SK-N-SH (cell line): ENCODE measurements at regions not wholly inside any gene's neighbourhood (a gene's known extent, or its start where the extent isn't known, plus 50 kb on each side); places are given as distances from the start of the nearest gene placed in this dataset.

Experiments
- CHD2 ChIP-seq: fragments of 150-350 bp; IDR thresholded peaks from 2 replicates; pipeline ENCODE4 v1.6.1; 2018; ENCODE audit warnings: low read length; ENCODE audit not compliant: partially characterized antibody
- CTCF ChIP-seq: fragments of 200-600 bp; sonication (generic); IDR thresholded peaks from 2 replicates; pipeline ENCODE4 v1.6.1; 2017; ENCODE audit warnings: antibody characterized with exemption, mild to moderate bottlenecking, moderate library complexity
- ELF1 ChIP-seq: IDR thresholded peaks from 2 replicates; pipeline ENCODE4 v1.4.0; 2012
- JUND ChIP-seq: IDR thresholded peaks from 2 replicates; pipeline ENCODE4 v1.4.0; 2012
- MXI1 ChIP-seq: IDR thresholded peaks from 2 replicates; pipeline ENCODE4 v1.6.1; 2012; ENCODE audit warnings: mild to moderate bottlenecking, low read depth, low read length, improper control_type of control experiment
- POLR2AphosphoS5 ChIP-seq: IDR thresholded peaks from 2 replicates; pipeline ENCODE4 v1.6.1; 2012; ENCODE audit warnings: low read depth, low read length
- RCOR1 ChIP-seq: fragments of 150-350 bp; IDR thresholded peaks from 2 replicates; pipeline ENCODE4 v1.6.1; 2017; ENCODE audit warnings: antibody characterized with exemption, low read length
- RXRA ChIP-seq: IDR thresholded peaks from 2 replicates; pipeline ENCODE4 v1.4.0; 2012; ENCODE audit warnings: low read depth, mild to moderate bottlenecking, borderline replicate concordance
- TCF12 ChIP-seq: IDR thresholded peaks from 2 replicates; pipeline ENCODE4 v1.4.0; 2012
- YY1 ChIP-seq: IDR thresholded peaks from 2 replicates; pipeline ENCODE4 v1.4.0; 2012; ENCODE audit warnings: low read depth, mild to moderate bottlenecking
- ZBTB33 ChIP-seq: IDR thresholded peaks from 2 replicates; pipeline ENCODE4 v1.4.0; 2012; ENCODE audit warnings: low read depth, borderline replicate concordance

DNA sequence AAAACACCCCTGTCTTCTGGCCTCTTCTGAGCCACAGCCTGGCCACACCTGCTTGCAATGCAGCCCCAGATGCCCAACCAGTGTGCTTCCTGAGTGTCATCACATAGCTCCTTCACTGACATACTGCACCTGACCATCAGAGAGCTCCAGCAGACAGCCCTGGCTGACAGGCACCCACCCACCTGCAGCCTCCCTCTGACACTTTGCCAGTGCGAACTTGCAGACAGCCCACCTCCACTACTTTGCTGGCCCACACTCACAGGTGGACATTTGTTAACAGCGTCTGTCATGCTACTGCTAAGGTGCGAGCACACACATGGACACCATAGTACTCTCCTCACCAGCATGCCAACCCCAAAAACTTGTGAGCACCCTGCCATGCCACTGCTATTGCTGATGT lies 740.1 kb downstream of the DNAJB9 start:
- TF ChIP-seq CTCF, result no peak
- TF ChIP-seq ELF1, result no peak
- TF ChIP-seq JUND, result no peak
- no peak for TF ChIP-seq MXI1
- TF ChIP-seq RCOR1, result no peak
- TF ChIP-seq TCF12, result no peak
- no peak for TF ChIP-seq CHD2
- TF ChIP-seq YY1, result no peak
- TF ChIP-seq POLR2AphosphoS5, result no peak
- TF ChIP-seq RXRA, result no peak
- no peak for TF ChIP-seq ZBTB33
